ENCODE measurements at regions not wholly inside any gene's neighbourhood (a gene's known extent, or its start where the extent isn't known, plus 50 kb on each side); places are given as distances from the start of the nearest gene placed in this dataset.

GRCh38 chr17:53344778-53345177 lies 477.9 kb upstream of the KIF2B start:
- Histone ChIP-seq H3K27ac (no peak overlapping the region), H3K27me3 (no peaks in the 10 kb centered on the region), H3K4me1 (no peaks in the 10 kb centered on the region), H3K9me3 (no peaks in the 10 kb centered on the region), H3K4me3 (no peak overlapping the region), H3K36me3 (replicated peaks in 1 of 2; ENCODE audit: insufficient read depth in 1 of 2, low read depth in 2 of 2) (no peaks in the 10 kb centered on the region)
- intact Hi-C loops (cut with DNase I) = no loop called here
- no peak for DNase-seq
- TF ChIP-seq POLR2A (IDR thresholded peaks at IDR 0.05) = no peak
- no peak for TF ChIP-seq CTCF (IDR thresholded peaks at IDR 0.05)
- WGBS, 2 donors = 57 to 67% methylated on average over 1 of the region's 1 CpG
- no peak for ATAC-seq

GRCh38 chr17:53336281-53336680 lies 486.4 kb upstream of the KIF2B start:
- 34 to 39% methylated on average over 3 to 4 of the region's 4 CpGs for WGBS, 2 donors
- intact Hi-C loops (cut with DNase I) = no loop called here
- Histone ChIP-seq H3K36me3 (replicated peaks in 1 of 2; ENCODE audit: insufficient read depth in 1 of 2, low read depth in 2 of 2) (no peaks in the 10 kb centered on the region), H3K27ac (no peak overlapping the region), H3K9me3 (peaks cover 0 to 3% (median 0%) of the 10 kb centered on the region in 3 donors), H3K4me3 (no peak overlapping the region), H3K4me1 (no peaks in the 10 kb centered on the region), H3K27me3 (no peaks in the 10 kb centered on the region)
- ATAC-seq = no peak
- DNase-seq = no peak
- TF ChIP-seq CTCF (IDR thresholded peaks at IDR 0.05) (no peak), POLR2A (IDR thresholded peaks at IDR 0.05) (no peak)

GRCh38 chr17:53335443-53335842 lies 487.3 kb upstream of the KIF2B start:
- H3K36me3 ChIP-seq (replicated peaks in 1 of 2; ENCODE audit: insufficient read depth in 1 of 2, low read depth in 2 of 2) = no peaks in the 10 kb centered on the region
- H3K27me3 ChIP-seq = no peaks in the 10 kb centered on the region
- DNase-seq (no peak), ATAC-seq (no peak)
- no peaks in the 10 kb centered on the region for H3K4me1 ChIP-seq
- intact Hi-C loops (cut with DNase I) = no loop called here
- H3K27ac ChIP-seq = no peak overlapping the region
- WGBS, 2 donors = 73 to 78% methylated on average over 1 of the region's 1 CpG
- TF ChIP-seq POLR2A (IDR thresholded peaks at IDR 0.05) (no peak), CTCF (IDR thresholded peaks at IDR 0.05) (no peak)
- peaks cover 0 to 3% (median 0%) of the 10 kb centered on the region in 3 donors for H3K9me3 ChIP-seq
- H3K4me3 ChIP-seq = no peak overlapping the region

- TF ChIP-seq CTCF (IDR thresholded peaks at IDR 0.05) (no peak), POLR2A (IDR thresholded peaks at IDR 0.05) (no peak)
- intact Hi-C loops (cut with DNase I) = no loop called here
- no peak overlapping the region for H3K27ac ChIP-seq
- WGBS, 2 donors = 70 to 76% methylated on average over 2 of the region's 2 CpGs
- ATAC-seq (no peak), DNase-seq (no peak)
- no peaks in the 10 kb centered on the region for H3K27me3 ChIP-seq
- no peak overlapping the region for H3K4me3 ChIP-seq
- H3K9me3 ChIP-seq = no peaks in the 10 kb centered on the region
- H3K4me1 ChIP-seq = no peaks in the 10 kb centered on the region
- H3K36me3 ChIP-seq (replicated peaks in 1 of 2; ENCODE audit: insufficient read depth in 1 of 2, low read depth in 2 of 2) = no peaks in the 10 kb centered on the region
Measured at GRCh38 chr17:53330756-53331155, 492.0 kb upstream of the KIF2B start.

- no peaks in the 10 kb centered on the region for H3K36me3 ChIP-seq (replicated peaks in 1 of 2; ENCODE audit: insufficient read depth in 1 of 2, low read depth in 2 of 2)
- no peak overlapping the region for H3K4me3 ChIP-seq
- H3K27ac ChIP-seq = no peak overlapping the region
- intact Hi-C loops (cut with DNase I) = no loop called here
- H3K4me1 ChIP-seq = no peaks in the 10 kb centered on the region
- ATAC-seq (no peak), DNase-seq (no peak)
- TF ChIP-seq CTCF (IDR thresholded peaks at IDR 0.05) (no peak), POLR2A (IDR thresholded peaks at IDR 0.05) (no peak)
- no peaks in the 10 kb centered on the region for H3K9me3 ChIP-seq
- WGBS, 2 donors = 49 to 51% methylated on average over 2 of the region's 2 CpGs
- H3K27me3 ChIP-seq = no peaks in the 10 kb centered on the region
Measured at GRCh38 chr17:53321651-53322050, 501.1 kb upstream of the KIF2B start.
